GM19452 (cell line): ENCODE measurements at regions not wholly inside any gene's neighbourhood (a gene's known extent, or its start where the extent isn't known, plus 50 kb on each side); places are given as distances from the start of the nearest gene placed in this dataset.

Source experiments
- ATAC-seq: cut with Tn5 transposase; IDR thresholded peaks from one replicate; pipeline ENCODE4 v1.9.1; 2021; ENCODE audit not compliant: unreplicated experiment

DNA sequence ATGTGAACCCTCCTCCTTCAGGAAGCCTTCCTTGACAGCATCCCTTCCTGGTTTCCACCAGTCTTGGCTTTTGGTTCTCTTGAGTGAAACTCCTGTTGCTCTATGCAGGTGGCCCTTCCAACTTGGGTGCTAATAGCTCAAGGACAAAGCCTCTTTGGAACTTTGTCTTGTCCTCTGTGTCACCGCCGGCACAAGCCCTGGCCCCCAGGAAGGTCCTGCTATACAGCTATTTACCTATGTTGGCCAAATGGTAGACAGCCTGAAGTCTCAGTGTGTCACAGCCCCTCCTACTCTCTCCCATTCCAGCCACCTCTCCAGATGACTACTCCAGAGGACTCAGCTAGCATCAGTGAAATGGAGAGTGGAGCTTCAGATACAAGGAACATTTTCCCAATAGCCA is 94.7 kb upstream of the ZNF618 start:
- no peak for ATAC-seq

DNA sequence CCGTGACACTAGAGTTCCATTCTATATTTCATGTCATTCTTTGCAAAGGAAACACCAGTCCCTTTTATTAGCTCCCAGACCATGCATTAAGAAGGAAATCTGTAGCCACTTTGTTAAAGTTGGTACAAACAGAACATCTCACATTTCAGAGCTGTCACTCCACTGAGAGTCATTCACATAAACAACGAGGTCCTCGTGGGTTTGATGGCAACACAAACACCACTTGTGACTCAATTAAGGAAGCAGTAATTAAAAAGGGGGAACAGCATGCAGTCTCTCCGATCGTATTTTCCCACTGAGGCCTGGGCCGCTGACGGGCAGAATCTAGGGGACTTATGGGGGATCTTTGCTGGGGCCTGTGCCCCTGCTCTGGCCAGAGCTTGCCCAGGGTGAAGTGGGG is 94.2 kb upstream of the ZNF618 start:
- no peak for ATAC-seq

DNA sequence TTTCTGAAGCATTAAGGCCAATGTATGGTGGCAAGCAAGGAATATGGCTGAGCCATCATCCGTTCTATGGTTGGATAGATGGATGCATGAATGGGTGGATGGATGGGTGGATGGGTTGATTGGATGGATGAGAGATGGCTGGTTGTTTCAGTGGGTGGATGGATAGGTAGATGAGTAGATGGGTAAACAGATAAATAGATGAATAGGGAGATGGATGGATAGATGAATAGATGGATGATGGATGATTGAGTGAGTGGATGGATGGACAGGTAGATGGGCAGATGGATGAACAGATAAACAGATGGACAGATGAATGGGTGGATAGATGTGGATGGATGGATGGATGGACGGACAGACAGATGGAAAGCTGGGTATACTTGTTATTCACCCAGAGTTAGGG is 92.6 kb upstream of the ZNF618 start:
- no peak for ATAC-seq

DNA sequence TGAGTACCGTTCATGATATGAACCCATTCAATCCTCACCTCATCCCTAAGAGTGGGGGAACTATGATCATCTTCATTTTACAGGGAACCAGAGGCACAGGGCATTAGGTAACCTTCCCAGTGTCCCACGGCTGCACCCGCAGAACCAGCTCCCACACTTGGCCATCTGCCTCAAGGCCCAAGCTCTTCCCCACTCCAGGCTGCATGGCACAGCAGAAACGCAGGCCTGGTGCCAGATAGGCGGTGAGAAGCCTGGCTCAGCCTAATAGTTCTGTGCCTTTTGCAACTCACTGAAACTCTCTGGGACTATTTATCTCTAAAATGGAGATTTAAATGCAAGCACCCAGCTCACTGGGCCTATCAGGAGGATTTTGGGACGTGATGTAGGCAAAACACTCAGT is 90.8 kb upstream of the ZNF618 start:
- ATAC-seq, result no peak

DNA sequence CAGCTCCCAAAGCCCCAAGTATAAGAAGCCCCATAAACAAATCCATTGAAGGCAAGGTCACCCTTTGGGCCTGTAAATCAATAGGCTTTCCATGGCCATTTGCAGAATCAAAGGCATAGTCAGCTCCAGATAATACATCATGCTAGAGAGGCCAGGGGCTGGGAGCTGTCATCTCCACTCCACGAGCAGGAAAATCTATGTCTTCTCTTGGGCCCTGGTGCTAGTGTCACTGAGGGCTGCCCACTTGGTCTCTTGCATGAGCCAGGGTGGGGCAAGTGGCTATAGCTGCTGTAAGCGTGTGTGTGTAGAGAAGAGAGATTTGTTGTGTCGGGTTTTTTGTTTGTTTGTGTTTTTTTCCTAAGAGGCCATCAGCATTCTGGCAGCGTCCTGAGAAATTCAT is 90.0 kb upstream of the ZNF618 start:
- no peak for ATAC-seq

DNA sequence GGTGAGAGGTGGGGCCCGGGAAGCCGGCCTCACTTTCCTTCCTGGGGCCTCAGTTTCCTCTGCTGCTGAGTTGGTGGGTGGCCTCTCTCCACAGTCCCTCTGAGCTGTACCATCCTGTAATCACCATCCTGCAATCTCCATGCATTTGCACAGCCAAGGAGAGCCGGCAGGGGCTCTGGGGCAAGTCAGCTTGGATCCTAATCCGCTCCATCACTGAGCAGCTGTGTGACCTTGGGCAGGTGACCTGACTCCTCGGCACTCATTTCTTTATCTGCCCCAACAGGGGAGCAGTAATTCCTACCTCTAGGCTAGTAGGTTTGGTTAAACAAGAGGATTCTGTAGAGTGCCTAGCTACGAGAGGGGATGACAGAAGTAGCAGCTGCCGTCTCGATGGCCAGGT is 88.2 kb upstream of the ZNF618 start:
- no peak for ATAC-seq

DNA sequence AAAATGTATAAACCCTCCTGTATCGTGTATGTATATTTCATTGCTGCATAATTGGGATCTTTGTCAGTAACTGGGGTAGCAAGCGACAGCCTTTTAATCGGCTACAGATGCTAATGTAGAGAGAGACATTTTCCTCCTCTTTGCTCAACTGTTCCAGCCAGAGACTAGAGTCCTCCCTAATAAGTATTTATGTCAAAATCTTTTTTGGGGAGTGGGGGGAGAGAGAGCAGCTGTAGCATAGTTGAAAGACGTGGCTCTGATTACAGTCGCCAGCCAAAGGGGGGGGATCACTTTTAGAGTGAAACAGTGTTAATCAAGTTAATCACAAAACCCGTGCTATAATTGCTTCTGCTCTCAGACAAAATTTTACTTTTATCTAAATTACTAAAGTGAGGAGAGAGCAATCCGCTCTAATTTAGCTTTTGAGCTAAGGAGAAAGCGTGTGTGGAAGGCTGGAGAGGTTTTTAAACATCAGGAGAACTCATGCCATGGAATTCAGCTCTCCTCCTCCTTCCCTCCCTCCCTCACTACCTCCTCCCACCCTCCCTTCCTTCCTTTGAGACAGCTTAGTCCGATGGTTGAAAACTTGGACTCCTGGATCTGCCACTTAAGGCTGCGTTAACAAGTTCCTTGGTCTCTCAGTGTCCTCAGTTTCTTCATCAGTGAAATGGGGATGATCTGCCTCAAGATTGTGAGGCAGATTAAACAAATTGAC is 87.3 kb upstream of the ZNF618 start:
- no peak for ATAC-seq

DNA sequence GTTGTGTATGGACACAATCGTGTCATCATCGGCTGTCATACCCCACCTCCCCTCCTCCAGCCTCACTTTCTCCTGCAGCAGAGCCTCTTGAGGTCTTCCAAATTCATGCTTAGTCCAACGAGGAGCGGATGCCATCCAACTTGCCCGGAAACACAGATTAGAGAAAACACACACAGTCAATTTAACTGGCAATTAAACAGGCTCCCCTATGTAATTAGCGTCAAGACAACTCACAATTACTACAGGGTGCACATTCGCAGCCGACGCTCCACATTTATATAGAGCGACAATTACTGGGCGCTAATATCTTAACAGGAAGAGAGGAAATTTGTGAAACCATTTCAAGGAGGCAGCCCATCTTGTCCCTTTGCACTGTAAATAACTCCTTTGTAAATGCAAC is 86.0 kb upstream of the ZNF618 start:
- ATAC-seq, result no peak

DNA sequence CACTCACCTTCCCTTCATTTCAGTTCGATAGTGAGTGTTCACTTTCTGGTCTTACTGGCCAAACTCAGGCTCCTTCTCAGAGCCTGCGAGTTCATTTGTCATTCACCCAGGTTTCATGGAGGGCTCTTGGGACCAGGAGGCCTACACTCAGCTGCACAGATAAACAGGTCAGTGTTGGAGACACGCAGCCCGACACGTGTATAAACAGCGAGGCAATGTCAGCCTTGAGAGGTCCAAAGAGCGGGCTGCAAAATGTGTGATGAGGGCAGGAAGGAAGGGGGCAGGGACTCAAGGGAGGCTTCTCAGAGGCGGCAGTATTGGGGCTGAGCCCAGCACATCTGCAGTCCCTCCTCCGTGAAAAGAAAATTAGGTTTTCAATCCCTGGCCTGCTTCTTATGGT is 82.6 kb upstream of the ZNF618 start:
- no peak for ATAC-seq

DNA sequence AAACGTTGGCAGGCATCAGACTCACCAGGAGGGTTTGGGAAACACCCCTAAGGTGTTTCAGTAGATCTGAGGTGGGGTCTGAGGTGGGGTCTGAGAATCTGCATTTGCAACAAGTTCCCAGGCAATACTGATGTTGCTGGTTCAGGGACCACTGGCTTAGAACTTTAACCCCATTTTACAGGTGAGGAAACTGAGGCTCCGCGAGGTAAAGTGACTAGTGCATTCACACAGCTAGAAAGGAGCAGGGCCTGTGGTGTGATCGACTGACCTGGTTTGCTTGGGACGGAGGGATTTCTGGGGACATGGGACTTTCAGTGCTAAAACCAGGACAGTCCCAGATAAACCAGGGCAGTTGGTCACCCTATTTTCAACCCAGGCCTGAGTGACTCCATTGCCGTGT is 81.4 kb upstream of the ZNF618 start:
- no peak for ATAC-seq

DNA sequence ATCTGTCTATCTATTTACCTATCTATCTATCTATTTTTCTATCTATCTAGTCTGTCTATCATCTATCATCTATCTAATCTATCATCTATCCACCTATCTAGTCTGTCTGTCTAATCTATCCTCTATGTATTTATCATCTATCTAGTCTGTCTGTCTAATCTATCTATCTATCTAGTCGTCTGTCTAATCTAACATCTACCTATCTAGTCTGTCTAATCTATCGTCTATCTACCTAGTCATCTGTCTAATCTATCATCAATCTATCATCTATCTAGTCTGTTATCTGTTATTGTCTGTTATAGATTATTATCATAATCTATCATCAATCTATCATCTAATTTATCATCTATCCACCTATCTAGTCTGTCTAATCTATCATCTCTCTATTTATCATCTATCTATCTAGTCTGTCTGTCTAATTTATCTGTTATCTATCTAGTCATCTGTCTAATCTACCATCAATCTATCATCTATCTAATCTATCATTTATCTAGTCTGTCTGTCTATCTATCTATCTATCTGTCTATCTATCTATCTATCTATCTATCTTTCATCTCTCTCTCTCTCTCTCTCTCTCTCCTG is 80.2 kb upstream of the ZNF618 start:
- no peak for ATAC-seq

DNA sequence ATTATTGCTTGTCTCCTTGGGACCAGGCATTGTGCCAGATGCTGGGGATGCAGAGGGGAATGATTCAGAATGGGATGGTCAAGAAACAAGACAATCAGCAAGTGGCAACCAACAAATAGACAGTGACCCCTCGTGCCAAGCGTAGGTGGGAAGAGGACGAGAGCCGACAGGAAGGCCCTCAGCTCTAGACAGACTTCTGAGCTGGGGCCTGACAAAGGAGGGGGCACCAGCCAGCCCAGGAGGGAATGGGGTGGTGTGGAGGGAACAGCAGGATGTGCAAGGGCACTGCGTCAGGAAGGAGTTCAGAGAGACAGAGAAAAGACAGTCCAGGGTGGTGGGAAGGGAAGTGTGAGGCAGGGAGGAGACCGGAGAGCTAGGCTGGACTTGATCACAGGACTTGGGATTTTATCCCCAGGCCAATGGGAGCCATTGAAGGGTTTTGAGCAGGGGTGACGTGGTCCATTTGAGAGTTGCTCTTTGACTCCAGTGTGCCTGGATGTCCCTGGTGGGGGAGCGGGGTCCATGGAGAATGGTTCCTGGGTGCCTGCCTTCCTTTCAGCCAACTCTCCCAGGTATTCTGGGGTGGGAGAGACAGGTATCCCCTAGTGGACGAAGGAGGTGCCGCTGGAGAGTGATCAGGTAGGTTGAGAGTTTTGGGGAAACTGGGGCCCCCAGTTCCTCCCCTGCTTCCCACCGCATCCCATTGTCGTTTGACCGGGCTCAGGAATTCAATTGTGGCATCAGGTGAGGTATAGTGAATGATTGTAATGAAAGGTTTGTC is 79.3 kb upstream of the ZNF618 start:
- ATAC-seq, result no peak

DNA sequence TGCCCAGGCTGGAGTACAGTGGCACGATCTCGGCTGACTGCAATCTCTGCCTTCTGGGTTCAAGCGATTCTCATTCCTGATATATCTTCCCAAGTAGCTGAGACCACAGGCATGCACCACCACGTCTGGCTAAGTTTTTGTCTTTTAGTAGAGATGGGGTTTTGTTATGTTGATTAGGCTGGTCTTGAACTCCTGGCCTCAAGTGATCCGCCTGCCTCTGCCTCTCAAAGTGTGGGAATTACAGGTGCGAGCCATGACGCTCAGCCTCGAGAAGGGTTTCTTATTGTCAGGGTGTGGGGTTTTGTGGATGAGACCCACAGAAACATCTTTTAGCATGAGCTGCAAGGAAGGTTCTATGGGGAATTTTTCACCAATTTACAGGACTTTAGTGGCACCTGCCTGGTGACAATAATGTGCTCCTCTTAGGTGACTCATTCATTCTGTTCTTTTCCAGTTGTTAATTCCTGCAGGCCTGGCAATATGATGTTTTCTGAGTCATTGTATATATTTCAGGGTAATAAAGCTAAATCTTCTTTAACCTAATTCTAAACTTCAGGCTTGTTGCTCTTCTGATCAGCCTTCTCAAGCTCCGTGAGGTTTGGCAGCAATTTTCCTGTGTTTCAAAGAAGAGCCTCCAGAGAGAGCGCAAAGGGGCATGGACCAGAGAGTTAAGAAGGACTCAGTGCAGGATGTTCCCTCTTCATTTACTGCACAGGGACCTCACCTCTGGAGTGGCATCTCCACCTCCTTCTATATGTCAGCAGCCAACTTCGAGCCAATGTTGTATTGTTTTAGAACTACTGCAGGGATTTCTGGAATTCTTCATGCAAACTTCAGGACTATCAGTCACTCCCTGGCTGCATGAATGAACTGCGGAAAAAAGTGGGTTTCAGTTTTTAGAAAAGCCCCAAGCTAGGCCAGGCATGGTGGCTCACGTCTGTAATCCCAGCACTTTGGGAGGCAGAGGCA is 77.8 kb upstream of the ZNF618 start:
- ATAC-seq, result no peak

DNA sequence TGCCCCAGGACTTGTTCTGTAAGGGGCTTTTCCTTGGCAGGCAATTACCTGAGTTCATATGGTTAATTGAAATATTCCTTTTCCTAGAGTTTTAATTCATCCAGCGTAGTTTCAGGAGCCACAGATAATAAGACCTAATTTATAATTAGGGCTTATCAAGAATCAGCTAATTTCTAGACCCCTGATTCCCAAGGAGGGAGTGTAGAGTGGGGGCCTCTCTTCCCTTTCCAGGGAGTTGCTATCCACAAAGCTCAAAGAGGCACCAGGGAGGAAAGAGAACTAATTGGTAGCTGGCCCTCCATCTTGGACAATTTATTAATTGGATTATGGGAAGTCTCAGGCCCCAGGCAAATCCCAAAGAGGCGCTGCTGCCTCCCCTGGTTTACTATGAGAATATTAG is 75.8 kb upstream of the ZNF618 start:
- ATAC-seq, result no peak

DNA sequence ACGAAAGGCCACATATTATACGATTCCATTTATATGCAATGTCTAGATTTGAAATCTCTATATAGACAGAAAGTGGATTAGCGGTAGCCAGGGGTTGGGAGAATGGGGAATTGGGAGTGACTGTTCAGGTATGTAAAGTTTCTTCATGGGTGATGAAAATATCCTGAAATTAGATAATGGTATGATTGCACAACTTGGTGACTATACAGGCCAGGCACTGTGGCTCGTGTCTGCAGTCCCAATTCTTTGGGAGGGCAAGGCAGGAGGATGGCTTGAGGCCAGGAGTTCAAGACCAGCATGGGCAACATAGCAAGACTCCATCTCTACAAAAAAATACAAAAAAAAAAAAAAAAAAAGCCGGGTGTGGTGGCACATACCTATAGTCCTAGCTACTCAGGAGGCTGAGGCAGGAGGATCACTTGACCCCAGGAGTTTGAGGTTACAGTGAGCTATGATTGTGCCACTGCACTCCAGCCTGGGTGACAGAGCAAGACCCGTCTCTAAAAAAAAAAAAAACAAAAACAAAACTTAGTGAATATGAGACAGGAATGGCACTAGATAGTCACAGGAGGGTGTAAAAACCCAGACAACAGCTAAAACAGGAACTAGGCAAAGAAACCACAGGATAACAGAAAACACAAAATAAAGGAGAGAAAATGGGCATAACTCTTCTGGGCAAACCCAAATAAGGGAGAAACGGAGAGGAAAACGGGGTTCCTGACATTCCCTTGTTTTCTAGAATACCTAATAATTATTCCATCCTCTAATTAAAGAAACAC is 72.1 kb upstream of the ZNF618 start:
- no peak for ATAC-seq

DNA sequence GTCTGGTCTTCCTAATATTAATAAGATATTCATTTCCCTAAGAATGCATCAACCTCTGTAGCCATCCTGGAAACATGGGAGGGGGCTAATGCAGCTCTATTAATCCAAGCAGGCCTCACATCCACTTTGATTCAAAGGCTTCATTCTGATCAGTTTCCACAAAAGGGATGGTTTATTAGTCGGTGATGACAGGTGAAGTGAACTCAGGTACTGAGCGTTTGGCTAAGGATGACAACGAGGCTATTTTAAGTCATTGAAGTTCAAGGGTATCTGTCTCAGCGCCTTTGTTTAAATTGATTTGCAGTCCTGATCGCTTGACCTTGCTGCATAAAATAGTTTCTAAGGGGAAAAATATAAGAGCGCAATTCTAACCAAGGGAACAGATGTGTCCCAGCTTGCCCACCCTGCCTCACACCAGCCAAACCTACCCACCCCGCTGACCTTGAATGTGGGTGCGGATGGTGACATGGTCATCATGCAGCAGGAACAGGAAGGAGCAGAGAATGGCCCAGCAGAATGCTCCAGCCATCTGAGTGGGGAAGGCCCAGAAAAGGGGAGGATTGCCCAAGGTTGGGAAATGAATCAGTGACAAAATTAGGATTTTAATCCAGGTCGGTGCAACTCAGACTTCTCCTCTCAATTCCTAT is 70.5 kb upstream of the ZNF618 start:
- no peak for ATAC-seq

DNA sequence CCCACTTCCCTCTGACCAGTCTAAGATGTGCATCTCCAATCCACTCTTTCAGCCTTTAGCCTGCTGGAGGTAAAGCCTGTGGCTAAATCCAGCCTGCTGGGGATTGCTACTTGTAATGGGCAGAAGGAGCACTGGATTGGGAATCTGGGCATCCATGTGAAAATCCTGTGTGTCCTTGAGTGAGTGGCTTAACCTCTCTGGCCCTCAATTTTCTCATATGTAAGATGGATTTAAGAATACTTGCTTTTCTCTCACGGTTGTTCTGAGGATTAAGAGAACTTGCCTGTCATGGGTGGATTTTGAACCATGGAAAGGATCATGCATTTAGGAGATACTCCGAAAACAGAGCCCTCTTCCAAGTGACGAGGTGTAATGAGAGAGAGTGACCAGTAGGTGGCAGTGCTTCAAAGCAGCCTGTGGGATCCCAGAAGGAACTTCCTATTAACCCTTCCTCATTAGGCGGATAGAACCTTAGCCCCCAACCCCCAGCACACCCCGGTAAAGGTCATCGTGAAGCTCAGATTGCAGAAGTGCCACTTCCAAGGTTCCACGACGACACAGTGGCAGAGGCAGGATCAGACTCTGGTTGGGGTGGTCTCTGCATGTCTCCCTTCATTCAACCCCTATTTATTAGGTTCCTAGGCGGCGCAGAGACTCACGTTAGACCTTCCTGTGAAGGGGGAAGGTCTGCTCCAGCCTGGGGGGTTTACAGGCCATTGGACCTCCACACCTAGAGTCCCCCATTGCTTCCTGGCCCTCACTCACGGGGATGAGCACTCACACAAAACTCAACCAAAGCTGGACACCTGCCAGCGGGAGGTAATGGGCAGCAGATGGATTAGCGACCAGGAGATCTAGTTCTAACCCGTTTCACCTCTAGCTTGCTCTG is 68.7 kb upstream of the ZNF618 start:
- ATAC-seq, result no peak

DNA sequence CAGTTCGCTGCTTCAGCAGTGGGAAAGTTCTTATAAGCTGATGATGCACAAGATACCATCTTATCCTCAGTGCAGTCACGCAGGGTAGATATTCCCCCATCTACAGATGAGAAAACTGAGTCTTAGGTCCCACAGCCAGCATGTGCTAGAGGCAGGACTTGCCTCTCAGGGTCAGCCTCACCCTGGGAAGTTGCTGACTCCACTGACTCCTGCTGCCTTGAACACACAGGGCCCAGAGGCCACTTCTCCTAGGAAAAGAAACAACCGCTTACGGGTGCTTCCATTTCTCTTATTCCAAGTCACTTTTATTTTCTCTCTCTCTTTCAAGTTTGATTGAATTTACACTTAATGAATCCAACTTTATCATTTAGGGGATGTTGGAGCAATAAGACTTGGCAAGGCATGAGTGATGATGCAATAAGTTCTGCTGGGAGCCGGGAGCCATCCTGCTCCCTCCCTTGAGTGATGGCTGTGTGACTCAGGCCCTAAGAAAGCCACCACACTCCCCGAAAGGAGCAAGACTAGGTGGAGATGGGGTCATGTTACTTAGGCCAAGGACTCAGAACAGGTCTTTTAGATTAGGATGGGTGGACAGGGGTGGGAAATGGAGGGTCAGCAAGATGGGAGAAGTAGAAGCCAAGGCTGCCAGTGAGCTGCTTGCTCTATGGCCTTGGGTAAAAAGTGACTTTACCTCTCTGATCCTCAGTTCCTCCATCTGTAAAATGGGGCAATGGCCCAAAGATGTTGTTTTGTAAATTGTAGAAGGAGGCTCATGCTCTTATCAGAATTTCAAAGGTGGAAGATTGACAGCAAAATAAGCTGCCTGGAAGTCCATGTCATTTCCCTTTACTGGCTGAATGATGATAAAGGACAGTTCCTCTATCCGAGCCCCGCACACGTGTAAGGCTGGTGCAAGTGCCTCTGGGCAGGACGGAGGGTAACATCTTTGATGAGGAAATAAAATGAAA is 67.4 kb upstream of the ZNF618 start:
- no peak for ATAC-seq
